Mesothelial cell of epicardium (in vitro differentiated cells): ENCODE measurements at regions not wholly inside any gene's neighbourhood (a gene's known extent, or its start where the extent isn't known, plus 50 kb on each side); places are given as distances from the start of the nearest gene placed in this dataset.

ENCODE experiments used
- DNase-seq, 2 experiments: peaks; one replicate each; pipeline ENCODE4 v3.0.0; 2021; ENCODE audit warnings: low spot score in 2 of 2; ENCODE audit not compliant: unreplicated experiment in 2 of 2
- H3K27ac Mint-ChIP-seq: 2 replicates; pipeline ENCODE4 v1.8.0; 2021; ENCODE audit warnings: mixed read lengths
- H3K27me3 Mint-ChIP-seq: 2 replicates; pipeline ENCODE4 v1.8.0; 2021; ENCODE audit warnings: low read depth, mixed read lengths
- H3K36me3 Mint-ChIP-seq: 2 replicates; pipeline ENCODE4 v1.8.0; 2021; ENCODE audit warnings: mixed read lengths
- H3K4me1 Mint-ChIP-seq: 2 replicates; pipeline ENCODE4 v1.8.0; 2021; ENCODE audit warnings: mixed read lengths
- H3K4me3 Mint-ChIP-seq: 2 replicates; pipeline ENCODE4 v1.8.0; 2021; ENCODE audit warnings: mild to moderate bottlenecking, moderate library complexity, mixed read lengths
- H3K9me3 Mint-ChIP-seq: 2 replicates; pipeline ENCODE4 v1.8.0; 2021; ENCODE audit warnings: mixed read lengths
- CTCF ChIP-seq: fragments of 200-600 bp; sonication (generic); IDR thresholded peaks from one replicate; pipeline ENCODE4 v1.5.0; 2021; ENCODE audit warnings: antibody characterized with exemption; ENCODE audit not compliant: unreplicated experiment

- H3K27me3 Mint-ChIP-seq, result no peaks in the 10 kb centered on the region
- H3K36me3 Mint-ChIP-seq, result no peaks in the 10 kb centered on the region
- peaks cover 3% of the 10 kb centered on the region for H3K4me1 Mint-ChIP-seq
- no peak for DNase-seq
- peaks cover 27% of the 10 kb centered on the region for H3K9me3 Mint-ChIP-seq
- H3K4me3 Mint-ChIP-seq, result no peak overlapping the region
- TF ChIP-seq CTCF, result no peak
- H3K27ac Mint-ChIP-seq, result no peak overlapping the region
These were observed 89.1 kb downstream of the MAIP1 start for GRCh38 chr2:200044453-200044852.

GRCh38 chr2:200048421-200048820, 93.0 kb downstream of the MAIP1 start:
- H3K4me3 Mint-ChIP-seq, result no peak overlapping the region
- no peaks in the 10 kb centered on the region for H3K36me3 Mint-ChIP-seq
- DNase-seq, result no peak
- no peak overlapping the region for H3K27ac Mint-ChIP-seq
- no peaks in the 10 kb centered on the region for H3K27me3 Mint-ChIP-seq
- TF ChIP-seq CTCF, result no peak
- no peaks in the 10 kb centered on the region for H3K4me1 Mint-ChIP-seq
- peaks cover 27% of the 10 kb centered on the region for H3K9me3 Mint-ChIP-seq

- DNase-seq, result no peak
- Mint-ChIP-seq H3K27ac (no peak overlapping the region), H3K4me1 (no peaks in the 10 kb centered on the region), H3K4me3 (no peak overlapping the region), H3K36me3 (no peaks in the 10 kb centered on the region), H3K27me3 (no peaks in the 10 kb centered on the region), H3K9me3 (peaks cover 22% of the 10 kb centered on the region)
- TF ChIP-seq CTCF, result no peak
These were observed 93.7 kb downstream of the MAIP1 start for GRCh38 chr2:200049086-200049485.

- Mint-ChIP-seq H3K4me1 (no peaks in the 10 kb centered on the region), H3K27ac (no peak overlapping the region), H3K4me3 (no peak overlapping the region), H3K36me3 (no peaks in the 10 kb centered on the region), H3K27me3 (no peaks in the 10 kb centered on the region), H3K9me3 (peaks cover 14% of the 10 kb centered on the region)
- TF ChIP-seq CTCF, result no peak
- no peak for DNase-seq
These were observed 95.7 kb downstream of the MAIP1 start for GRCh38 chr2:200050921-200051610.

GRCh38 chr2:200051611-200051945, 96.2 kb downstream of the MAIP1 start:
- H3K27me3 Mint-ChIP-seq, result no peaks in the 10 kb centered on the region
- peaks cover 3% of the 10 kb centered on the region for H3K36me3 Mint-ChIP-seq
- no peak overlapping the region for H3K27ac Mint-ChIP-seq
- no peak for TF ChIP-seq CTCF
- H3K9me3 Mint-ChIP-seq, result peaks cover 14% of the 10 kb centered on the region
- H3K4me1 Mint-ChIP-seq, result no peaks in the 10 kb centered on the region
- no peak for DNase-seq
- H3K4me3 Mint-ChIP-seq, result no peak overlapping the region

- peaks cover 20% of the 10 kb centered on the region for H3K9me3 Mint-ChIP-seq
- H3K4me1 Mint-ChIP-seq, result no peaks in the 10 kb centered on the region
- no peak overlapping the region for H3K27ac Mint-ChIP-seq
- peaks cover 7% of the 10 kb centered on the region for H3K36me3 Mint-ChIP-seq
- no peak overlapping the region for H3K4me3 Mint-ChIP-seq
- no peaks in the 10 kb centered on the region for H3K27me3 Mint-ChIP-seq
- no peak for TF ChIP-seq CTCF
- no peak for DNase-seq
These were observed 97.2 kb downstream of the MAIP1 start for GRCh38 chr2:200052627-200053026.
